NCI-H1105 treated with DMSO at 0.1 percent for 48 hours (cell line): ENCODE measurements at regions not wholly inside any gene's neighbourhood (a gene's known extent, or its start where the extent isn't known, plus 50 kb on each side); places are given as distances from the start of the nearest gene placed in this dataset.
"Not testable (repeated sequence)": the region's sequence is repeated elsewhere in the genome, so short reads cannot be mapped to it uniquely, and the experiment has no call there.

Experiments
- DNase-seq: peaks from one replicate; lab custom pipeline; 2025; lab: John Stamatoyannopoulos, UW

- DNase-seq, result no peak
Measured at GRCh38 chr1:213417225-213417820, 366.3 kb downstream of the RPS6KC1 start.

GRCh38 chr1:213417846-213418245 lies 366.8 kb downstream of the RPS6KC1 start:
- DNase-seq, result no peak

- DNase-seq, result no peak
Measured at GRCh38 chr1:213418268-213419071, 367.4 kb downstream of the RPS6KC1 start.

- DNase-seq, result no peak
Measured at GRCh38 chr1:213419401-213420030, 368.5 kb downstream of the RPS6KC1 start.

- not testable (repeated sequence) for DNase-seq
Measured at GRCh38 chr1:213421178-213421577, 370.1 kb downstream of the RPS6KC1 start.

- DNase-seq, result no peak
Measured at GRCh38 chr1:213423041-213423440, 372.0 kb downstream of the RPS6KC1 start.

GRCh38 chr1:213423605-213424004 lies 372.6 kb downstream of the RPS6KC1 start:
- DNase-seq, result peak; percentile 57

- peak; percentile 95 for DNase-seq
Measured at GRCh38 chr1:213425376-213426030, 374.5 kb downstream of the RPS6KC1 start.

- DNase-seq, result no peak
Measured at GRCh38 chr1:213429642-213430041, 378.6 kb downstream of the RPS6KC1 start.

- DNase-seq, result no peak
Measured at GRCh38 chr1:213435715-213436114, 384.7 kb downstream of the RPS6KC1 start.

GRCh38 chr1:213438339-213438738 lies 387.3 kb downstream of the RPS6KC1 start:
- no peak for DNase-seq

- no peak for DNase-seq
Measured at GRCh38 chr1:213439703-213440102, 388.7 kb downstream of the RPS6KC1 start.

- DNase-seq, result no peak
Measured at GRCh38 chr1:213440766-213441165, 389.7 kb downstream of the RPS6KC1 start.

GRCh38 chr1:213443415-213443814 lies 392.4 kb downstream of the RPS6KC1 start:
- DNase-seq, result no peak

GRCh38 chr1:213444224-213444623 lies 393.2 kb downstream of the RPS6KC1 start:
- DNase-seq, result no peak

GRCh38 chr1:213446496-213446895 lies 395.5 kb downstream of the RPS6KC1 start:
- DNase-seq, result no peak

- DNase-seq, result no peak
Measured at GRCh38 chr1:213448360-213448759, 397.3 kb downstream of the RPS6KC1 start.

GRCh38 chr1:213448776-213449175 lies 397.7 kb downstream of the RPS6KC1 start:
- DNase-seq, result no peak

GRCh38 chr1:213452501-213452900 lies 401.5 kb downstream of the RPS6KC1 start:
- DNase-seq, result no peak

- no peak for DNase-seq
Measured at GRCh38 chr1:213457186-213457585, 406.1 kb downstream of the RPS6KC1 start.

- no peak for DNase-seq
Measured at GRCh38 chr1:213457733-213458132, 406.7 kb downstream of the RPS6KC1 start.

- not testable (repeated sequence) for DNase-seq
Measured at GRCh38 chr1:213462374-213462773, 411.3 kb downstream of the RPS6KC1 start.
